ENCODE measurements at regions not wholly inside any gene's neighbourhood (a gene's known extent, or its start where the extent isn't known, plus 50 kb on each side); places are given as distances from the start of the nearest gene placed in this dataset.

DNA sequence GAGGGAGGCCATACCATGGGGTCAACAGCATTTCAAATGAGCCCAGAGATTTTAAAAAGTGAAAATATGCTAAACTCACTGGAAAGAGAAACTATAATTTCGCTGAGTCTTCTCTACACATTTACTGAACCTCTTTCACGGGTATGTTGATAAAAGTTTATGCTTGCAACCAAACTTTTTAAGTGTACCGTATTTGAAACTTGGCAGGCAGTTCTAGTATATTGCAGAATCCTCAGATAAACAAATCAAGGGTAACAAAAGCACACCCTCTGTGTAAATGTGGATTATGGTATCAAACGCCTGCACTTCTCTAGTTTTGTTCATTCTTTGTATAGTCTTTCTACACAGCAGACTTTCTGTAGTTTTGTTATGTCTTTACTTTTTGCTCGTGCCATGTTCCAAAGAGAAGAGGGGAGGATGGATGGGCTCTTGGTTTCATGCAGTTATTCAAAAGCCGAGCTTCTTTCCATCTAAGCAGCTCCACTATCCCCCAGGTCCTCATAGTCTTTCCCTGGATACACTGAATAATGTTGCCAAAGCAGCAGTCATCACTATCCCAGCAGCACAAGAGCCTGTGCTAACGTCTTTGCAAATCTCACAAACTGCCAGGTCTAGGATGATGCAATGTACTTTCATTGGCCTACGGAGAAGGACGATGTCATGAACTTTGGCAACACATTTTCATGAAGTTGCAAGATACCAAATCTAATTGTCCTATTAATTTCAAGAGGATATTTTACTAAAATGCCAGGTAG, 131.2 kb downstream of the MPP7 start:
- Histone ChIP-seq H3K27ac (ENCODE audit: low read depth in 1 of 2, low read length in 1 of 2) (no peak overlapping the region), H3K9me3 (ENCODE audit: control insufficient read depth in 4 of 4, insufficient read depth in 3 of 4, low read length in 3 of 4) (no peaks in the 10 kb centered on the region), H3K36me3 (ENCODE audit: control insufficient read depth in 4 of 4, insufficient read depth in 4 of 4, low read length in 4 of 4) (no peaks in the 10 kb centered on the region), H3K27me3 (ENCODE audit: control insufficient read depth in 3 of 3, insufficient read depth in 3 of 3, low read length in 2 of 3) (no peaks in the 10 kb centered on the region), H3K4me1 (ENCODE audit: control insufficient read depth in 5 of 5, insufficient read depth in 5 of 5, low read length in 5 of 5) (peaks cover 0 to 6% (median 0%) of the 10 kb centered on the region in 5 donors), H3K4me3 (no peak overlapping the region), H3K9ac (ENCODE audit: insufficient read depth in 1 of 2, low read length in 2 of 2) (no peak overlapping the region)
- 58% methylated on average over 9 of the region's 9 CpGs for whole genome bisulfite sequencing, 2 donors
- TF ChIP-seq, protein P1, sequence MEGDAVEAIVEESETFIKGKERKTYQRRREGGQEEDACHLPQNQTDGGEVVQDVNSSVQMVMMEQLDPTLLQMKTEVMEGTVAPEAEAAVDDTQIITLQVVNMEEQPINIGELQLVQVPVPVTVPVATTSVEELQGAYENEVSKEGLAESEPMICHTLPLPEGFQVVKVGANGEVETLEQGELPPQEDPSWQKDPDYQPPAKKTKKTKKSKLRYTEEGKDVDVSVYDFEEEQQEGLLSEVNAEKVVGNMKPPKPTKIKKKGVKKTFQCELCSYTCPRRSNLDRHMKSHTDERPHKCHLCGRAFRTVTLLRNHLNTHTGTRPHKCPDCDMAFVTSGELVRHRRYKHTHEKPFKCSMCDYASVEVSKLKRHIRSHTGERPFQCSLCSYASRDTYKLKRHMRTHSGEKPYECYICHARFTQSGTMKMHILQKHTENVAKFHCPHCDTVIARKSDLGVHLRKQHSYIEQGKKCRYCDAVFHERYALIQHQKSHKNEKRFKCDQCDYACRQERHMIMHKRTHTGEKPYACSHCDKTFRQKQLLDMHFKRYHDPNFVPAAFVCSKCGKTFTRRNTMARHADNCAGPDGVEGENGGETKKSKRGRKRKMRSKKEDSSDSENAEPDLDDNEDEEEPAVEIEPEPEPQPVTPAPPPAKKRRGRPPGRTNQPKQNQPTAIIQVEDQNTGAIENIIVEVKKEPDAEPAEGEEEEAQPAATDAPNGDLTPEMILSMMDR (IDR thresholded peaks at IDR 0.05; ENCODE audit: control extremely low read depth, extremely low read depth), result no peak
- peak in 2 of 3 donors; percentile 45 to 71 for DNase-seq
- peak; percentile 66 for ATAC-seq (ENCODE audit: insufficient read depth, low FRiP score)

DNA sequence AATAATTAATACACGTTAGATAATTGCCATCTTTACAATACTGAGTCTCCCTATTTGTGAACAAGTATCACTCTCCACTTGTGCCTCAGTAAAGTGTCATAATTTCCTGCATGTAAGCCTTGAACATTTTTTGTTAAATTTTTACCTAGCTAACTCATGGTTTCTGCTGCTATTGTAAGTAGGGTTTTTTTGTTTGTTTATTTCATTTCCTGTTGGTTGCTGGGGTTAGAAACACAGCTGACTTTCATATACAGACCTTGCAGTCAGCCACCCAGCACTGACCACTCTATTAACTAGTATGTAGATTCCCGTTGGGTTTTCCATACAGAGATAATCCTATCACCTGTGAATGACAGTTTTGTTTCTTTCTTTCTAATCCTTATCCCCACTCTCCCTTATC, 133.3 kb downstream of the MPP7 start:
- Histone ChIP-seq H3K36me3 (ENCODE audit: control insufficient read depth in 4 of 4, insufficient read depth in 4 of 4, low read length in 4 of 4) (no peaks in the 10 kb centered on the region), H3K9me3 (ENCODE audit: control insufficient read depth in 4 of 4, insufficient read depth in 3 of 4, low read length in 3 of 4) (no peaks in the 10 kb centered on the region), H3K27ac (ENCODE audit: low read depth in 1 of 2, low read length in 1 of 2) (no peak overlapping the region), H3K9ac (ENCODE audit: insufficient read depth in 1 of 2, low read length in 2 of 2) (no peak overlapping the region), H3K27me3 (ENCODE audit: control insufficient read depth in 3 of 3, insufficient read depth in 3 of 3, low read length in 2 of 3) (no peaks in the 10 kb centered on the region), H3K4me3 (no peak overlapping the region), H3K4me1 (ENCODE audit: control insufficient read depth in 5 of 5, insufficient read depth in 5 of 5, low read length in 5 of 5) (peaks cover 0 to 6% (median 0%) of the 10 kb centered on the region in 5 donors)
- DNase-seq (peak in 1 of 3 donors; percentile 13), ATAC-seq (ENCODE audit: insufficient read depth, low FRiP score) (no peak)
- 57 to 61% methylated on average over 2 of the region's 2 CpGs for WGBS, 2 donors
- TF ChIP-seq, protein P1 (IDR thresholded peaks at IDR 0.05; ENCODE audit: control extremely low read depth, extremely low read depth), result no peak

DNA sequence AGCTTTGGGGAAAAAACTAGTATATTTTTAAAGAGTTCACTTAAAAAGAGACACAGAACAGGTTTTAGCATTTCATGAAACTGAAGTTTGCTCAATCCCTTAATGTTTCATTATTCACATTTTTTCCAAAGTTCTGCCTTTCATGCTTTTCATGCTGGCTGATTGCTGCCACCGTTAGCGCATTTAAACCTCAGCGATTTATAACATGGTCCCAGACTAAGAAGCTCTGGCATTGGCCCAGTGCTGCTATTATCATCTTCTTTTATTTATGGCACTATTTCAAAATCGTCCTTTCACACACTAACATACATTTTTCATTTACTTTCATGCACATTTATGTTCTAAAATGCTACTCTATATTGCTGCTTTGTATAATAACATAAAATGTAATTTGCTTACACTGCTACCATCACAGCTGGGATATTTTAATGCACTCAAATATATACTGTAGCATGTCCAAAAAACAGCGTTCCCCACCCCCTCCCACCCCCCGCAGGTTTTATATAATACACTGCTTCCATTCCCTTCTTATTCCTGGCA, 141.9 kb downstream of the MPP7 start:
- Histone ChIP-seq H3K4me3 (no peak overlapping the region), H3K27ac (ENCODE audit: low read depth in 1 of 2, low read length in 1 of 2) (no peak overlapping the region), H3K9ac (ENCODE audit: insufficient read depth in 1 of 2, low read length in 2 of 2) (no peak overlapping the region), H3K9me3 (ENCODE audit: control insufficient read depth in 4 of 4, insufficient read depth in 3 of 4, low read length in 3 of 4) (no peaks in the 10 kb centered on the region), H3K4me1 (ENCODE audit: control insufficient read depth in 5 of 5, insufficient read depth in 5 of 5, low read length in 5 of 5) (peaks cover 0 to 5% (median 0%) of the 10 kb centered on the region in 5 donors), H3K27me3 (ENCODE audit: control insufficient read depth in 3 of 3, insufficient read depth in 3 of 3, low read length in 2 of 3) (no peaks in the 10 kb centered on the region), H3K36me3 (ENCODE audit: control insufficient read depth in 4 of 4, insufficient read depth in 4 of 4, low read length in 4 of 4) (no peaks in the 10 kb centered on the region)
- no peak for ATAC-seq (ENCODE audit: insufficient read depth, low FRiP score)
- 70 to 76% methylated on average over 6 of the region's 6 CpGs for WGBS, 2 donors
- TF ChIP-seq, protein P1 (IDR thresholded peaks at IDR 0.05; ENCODE audit: control extremely low read depth, extremely low read depth), result no peak
- peak; percentile 43 to 84 (median 76) for DNase-seq

Measured in lung (tissue), 11 donors.